Activated T-helper 1 cell treated with anti-CD3 and anti-CD28 coated beads, Interleukin-12 subunit alpha, Interleukin-12 subunit beta, Interleukin-2, Interleukin-4 antibody, amounts not matched to agents 30 ng/mL and 10 ng/mL and 1 ng/mL, durations not matched to agents 14 hours and 24 hours and 36 hours (primary cell): ENCODE measurements at regions not wholly inside any gene's neighbourhood (a gene's known extent, or its start where the extent isn't known, plus 50 kb on each side); places are given as distances from the start of the nearest gene placed in this dataset.
A peak's percentile ranks its signal among the peaks of the same experiment; 100 is the strongest.

Experiments
- DNase-seq: peaks from one replicate; pipeline ENCODE4 v3.0.0; 2021; ENCODE audit warnings: low spot score
- H3K27ac Mint-ChIP-seq: one replicate; pipeline ENCODE4 v1.8.0; 2021; ENCODE audit warnings: mild to moderate bottlenecking, mixed read lengths
- H3K27me3 Mint-ChIP-seq: one replicate; pipeline ENCODE4 v1.8.0; 2022; ENCODE audit warnings: mild to moderate bottlenecking, moderate library complexity, mixed read lengths; ENCODE audit not compliant: insufficient read depth
- H3K36me3 Mint-ChIP-seq: one replicate; pipeline ENCODE4 v1.8.0; 2021; ENCODE audit warnings: low read depth, mixed read lengths
- H3K4me1 Mint-ChIP-seq: one replicate; pipeline ENCODE4 v1.8.0; 2021; ENCODE audit warnings: low read depth, mixed read lengths
- H3K4me3 Mint-ChIP-seq: one replicate; pipeline ENCODE4 v1.8.0; 2021; ENCODE audit warnings: mild to moderate bottlenecking, moderate library complexity, mixed read lengths
- H3K9me3 Mint-ChIP-seq: one replicate; pipeline ENCODE4 v1.8.0; 2021; ENCODE audit warnings: mixed read lengths
- intact Hi-C: fragments of 100-400 bp; cut with micrococcal nuclease; formaldehyde crosslinking; loops from one replicate; pipeline ENCODE4 v1.15.1; 2024

DNA sequence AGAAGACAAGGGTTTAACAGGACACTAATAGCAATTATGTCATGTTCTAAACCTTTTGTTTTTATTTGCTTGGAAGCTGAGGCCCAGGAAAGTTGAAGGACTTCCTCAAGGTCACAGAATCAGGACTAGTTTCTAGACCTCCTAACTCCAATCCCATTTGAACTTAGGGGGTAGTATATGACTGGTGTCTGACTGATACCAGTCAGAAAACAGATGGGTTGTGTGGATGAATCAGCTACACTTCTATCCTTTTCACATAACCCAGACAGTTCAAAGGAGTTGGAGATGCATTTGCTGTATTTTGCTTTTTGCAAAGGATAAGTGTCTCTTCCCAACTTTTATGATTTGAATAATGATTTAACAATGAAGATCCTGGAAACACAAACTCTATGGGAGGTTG lies 322.5 kb downstream of the HLX start:
- no peaks in the 10 kb centered on the region for H3K9me3 Mint-ChIP-seq
- no peaks in the 10 kb centered on the region for H3K36me3 Mint-ChIP-seq
- H3K4me3 Mint-ChIP-seq = no peak overlapping the region
- H3K4me1 Mint-ChIP-seq = peaks cover 9% of the 10 kb centered on the region
- intact Hi-C loops = loop anchor here (5.0 to 10.0 kb wide), 2 partner anchors 134 to 233 kb away; no protein-coding TSS in a partner anchor
- H3K27me3 Mint-ChIP-seq = peaks cover 2% of the 10 kb centered on the region
- H3K27ac Mint-ChIP-seq = no peak overlapping the region
- DNase-seq = no peak

GRCh38 chr1:221203224-221204054 lies 324.2 kb downstream of the HLX start:
- intact Hi-C loops = loop anchor here (1.0 to 10.0 kb wide), 4 partner anchors 136 to 393 kb away; no protein-coding TSS in a partner anchor
- H3K27ac Mint-ChIP-seq = no peak overlapping the region

DNA sequence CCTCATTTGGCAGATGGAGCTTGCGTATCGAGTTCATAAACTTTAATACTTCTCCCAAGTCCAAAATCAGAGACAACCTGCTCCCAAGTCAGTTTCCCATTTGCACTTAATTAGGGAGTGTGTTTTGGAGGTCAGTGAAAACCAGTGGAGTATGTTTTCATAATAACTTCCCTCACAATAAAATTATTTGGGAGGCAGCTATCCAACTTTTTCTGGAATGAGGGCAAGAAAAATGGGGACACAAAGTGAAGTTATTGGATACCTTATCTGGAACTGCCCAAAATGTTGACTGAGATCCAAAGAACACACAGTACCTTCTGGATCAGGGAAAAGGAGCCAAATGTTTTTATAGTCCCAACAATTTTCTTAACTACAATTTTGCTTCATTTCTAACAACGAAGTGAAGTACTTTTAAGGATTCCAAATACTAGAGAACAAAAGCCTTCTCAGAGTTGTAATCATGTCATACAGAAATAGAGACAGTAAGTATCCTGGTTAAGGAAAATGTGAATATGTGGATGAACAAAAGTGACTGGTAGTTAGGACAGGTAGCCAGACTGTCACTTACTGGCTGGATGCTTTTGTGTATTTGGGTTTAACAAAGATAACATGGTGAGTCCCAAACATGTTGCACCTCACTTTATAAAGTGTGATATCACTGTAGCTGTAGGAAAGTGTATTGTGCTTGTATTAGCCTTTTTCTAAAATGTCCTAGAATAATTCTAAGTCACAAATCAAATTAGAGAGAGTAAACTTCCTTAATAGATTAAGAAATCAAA lies 325.0 kb downstream of the HLX start:
- Mint-ChIP-seq H3K9me3 (no peaks in the 10 kb centered on the region), H3K27me3 (peaks cover 1% of the 10 kb centered on the region), H3K36me3 (no peaks in the 10 kb centered on the region), H3K4me3 (no peak overlapping the region), H3K4me1 (peaks cover 9% of the 10 kb centered on the region), H3K27ac (no peak overlapping the region)
- DNase-seq = no peak
- intact Hi-C loops = loop anchor here (5.0 to 10.0 kb wide), 2 partner anchors 137 to 231 kb away; no protein-coding TSS in a partner anchor

More at GRCh38 chr1:221203224-221204054, 324.2 kb downstream of the HLX start:
- Mint-ChIP-seq H3K9me3 (no peaks in the 10 kb centered on the region), H3K4me3 (no peak overlapping the region), H3K4me1 (peaks cover 9% of the 10 kb centered on the region), H3K27me3 (peaks cover 2% of the 10 kb centered on the region), H3K36me3 (no peaks in the 10 kb centered on the region)
- peak; percentile 51 for DNase-seq

GRCh38 chr1:221206076-221206475 lies 326.8 kb downstream of the HLX start:
- no peaks in the 10 kb centered on the region for H3K36me3 Mint-ChIP-seq
- intact Hi-C loops = loop anchor here (10.0 kb wide), 1 partner anchor 229 kb away; no protein-coding TSS in a partner anchor
- no peak for DNase-seq
- H3K27ac Mint-ChIP-seq = no peak overlapping the region
- H3K27me3 Mint-ChIP-seq = no peaks in the 10 kb centered on the region
- H3K4me1 Mint-ChIP-seq = no peaks in the 10 kb centered on the region
- H3K4me3 Mint-ChIP-seq = no peak overlapping the region
- H3K9me3 Mint-ChIP-seq = no peaks in the 10 kb centered on the region

DNA sequence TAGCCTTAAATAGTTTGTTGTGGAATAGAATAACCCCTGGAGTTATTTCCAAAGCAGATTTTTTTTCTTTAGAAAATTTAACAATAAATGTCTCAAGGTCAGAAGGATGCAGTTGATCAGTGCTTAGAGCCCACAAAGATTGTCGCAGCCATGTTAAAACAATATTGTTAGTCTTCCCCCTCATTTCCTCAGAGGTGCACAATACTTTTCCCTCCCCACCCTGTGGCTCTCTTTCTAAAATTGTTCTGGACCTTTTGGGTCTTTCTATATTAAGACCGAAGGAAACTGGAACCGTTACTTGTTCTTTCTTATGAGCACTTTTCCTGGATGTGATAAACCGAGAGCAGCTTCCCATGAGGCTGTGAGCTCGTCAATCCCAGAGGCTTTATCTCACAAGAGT lies 333.7 kb downstream of the HLX start:
- Mint-ChIP-seq H3K9me3 (no peaks in the 10 kb centered on the region), H3K4me1 (no peaks in the 10 kb centered on the region), H3K4me3 (no peak overlapping the region), H3K36me3 (no peaks in the 10 kb centered on the region), H3K27me3 (no peaks in the 10 kb centered on the region), H3K27ac (no peak overlapping the region)
- intact Hi-C loops = no loop called here
- DNase-seq = no peak

- no peaks in the 10 kb centered on the region for H3K9me3 Mint-ChIP-seq
- H3K4me1 Mint-ChIP-seq = no peaks in the 10 kb centered on the region
- H3K27me3 Mint-ChIP-seq = no peaks in the 10 kb centered on the region
- no peak overlapping the region for H3K4me3 Mint-ChIP-seq
- no peak for DNase-seq
- H3K27ac Mint-ChIP-seq = no peak overlapping the region
- intact Hi-C loops = no loop called here
- no peaks in the 10 kb centered on the region for H3K36me3 Mint-ChIP-seq
Measured at GRCh38 chr1:221217029-221217428, 337.8 kb downstream of the HLX start.

DNA sequence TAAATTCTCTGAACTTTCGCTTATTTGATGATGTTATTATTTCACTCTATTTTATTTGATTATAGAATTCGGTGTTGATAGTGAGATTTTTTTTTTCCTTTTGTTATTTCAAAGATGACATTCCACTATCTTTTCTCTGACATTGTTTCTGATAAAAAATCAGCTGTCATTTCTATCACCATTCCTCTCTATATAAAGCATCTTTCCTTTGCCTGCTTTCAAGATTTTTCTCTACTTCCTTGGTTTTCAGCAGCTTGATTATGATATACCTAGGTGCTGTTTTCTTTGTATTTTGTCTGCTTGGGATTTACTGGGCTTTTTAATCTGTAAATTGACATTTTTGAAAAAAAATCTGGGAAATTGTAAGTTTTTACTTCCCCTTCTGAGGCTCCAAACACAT lies 344.0 kb downstream of the HLX start:
- H3K27ac Mint-ChIP-seq = no peak overlapping the region
- H3K27me3 Mint-ChIP-seq = no peaks in the 10 kb centered on the region
- H3K36me3 Mint-ChIP-seq = no peaks in the 10 kb centered on the region
- H3K4me3 Mint-ChIP-seq = no peak overlapping the region
- no peak for DNase-seq
- H3K9me3 Mint-ChIP-seq = peaks cover 10% of the 10 kb centered on the region
- peaks cover 7% of the 10 kb centered on the region for H3K4me1 Mint-ChIP-seq
- intact Hi-C loops = no loop called here

DNA sequence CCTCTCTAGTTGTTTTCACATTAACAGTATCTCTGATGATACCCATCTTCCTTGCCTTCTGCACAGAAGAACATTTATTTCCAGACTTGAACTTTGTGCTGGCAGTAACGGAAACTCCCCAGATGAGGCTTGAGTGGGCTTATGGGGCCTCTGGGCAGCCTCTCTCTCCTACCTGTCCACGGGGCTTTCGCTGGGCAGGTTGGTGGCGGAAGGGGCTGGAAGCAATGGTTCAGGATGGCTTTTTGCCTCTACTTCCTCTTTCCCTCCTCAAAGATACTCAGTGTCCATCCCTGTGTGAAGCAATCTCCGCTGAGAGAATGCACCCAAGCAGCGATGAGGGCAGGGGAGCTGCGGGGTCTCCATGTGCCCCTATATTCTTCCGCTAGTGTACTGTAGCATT lies 348.2 kb downstream of the HLX start:
- Mint-ChIP-seq H3K36me3 (no peaks in the 10 kb centered on the region), H3K9me3 (peaks cover 10% of the 10 kb centered on the region), H3K4me1 (peaks cover 12% of the 10 kb centered on the region), H3K4me3 (no peak overlapping the region), H3K27me3 (no peaks in the 10 kb centered on the region), H3K27ac (no peak overlapping the region)
- DNase-seq = no peak
- intact Hi-C loops = no loop called here

- no peaks in the 10 kb centered on the region for H3K36me3 Mint-ChIP-seq
- no peak overlapping the region for H3K4me3 Mint-ChIP-seq
- no peak overlapping the region for H3K27ac Mint-ChIP-seq
- intact Hi-C loops = no loop called here
- peaks cover 12% of the 10 kb centered on the region for H3K4me1 Mint-ChIP-seq
- DNase-seq = no peak
- peaks cover 10% of the 10 kb centered on the region for H3K9me3 Mint-ChIP-seq
- H3K27me3 Mint-ChIP-seq = no peaks in the 10 kb centered on the region
Measured at GRCh38 chr1:221227872-221228337, 348.7 kb downstream of the HLX start.

DNA sequence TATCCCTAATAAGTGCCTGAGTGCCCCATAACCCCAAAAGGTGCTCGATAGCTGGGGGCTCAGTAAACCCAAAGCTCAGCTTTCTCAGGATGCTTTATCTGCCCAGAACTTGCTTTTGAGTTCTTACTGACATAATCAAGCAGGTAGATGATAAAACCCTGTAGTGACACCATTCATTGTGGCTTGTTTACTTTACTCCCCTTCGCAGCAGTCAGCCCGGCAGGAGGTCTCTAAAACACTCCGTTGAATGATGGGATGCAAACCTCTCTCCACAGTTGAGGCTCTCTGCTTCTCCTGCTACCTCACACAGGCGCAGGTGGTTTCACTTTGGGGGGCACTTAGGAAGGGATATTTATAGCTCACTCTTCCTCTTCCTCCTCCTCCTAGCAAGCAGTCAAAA lies 349.4 kb downstream of the HLX start:
- Mint-ChIP-seq H3K36me3 (no peaks in the 10 kb centered on the region), H3K27ac (no peak overlapping the region), H3K4me3 (peak overlapping the region; percentile 11), H3K4me1 (peaks cover 12% of the 10 kb centered on the region), H3K9me3 (peaks cover 10% of the 10 kb centered on the region), H3K27me3 (no peaks in the 10 kb centered on the region)
- intact Hi-C loops = no loop called here
- no peak for DNase-seq

- H3K9me3 Mint-ChIP-seq = no peaks in the 10 kb centered on the region
- H3K4me3 Mint-ChIP-seq = no peak overlapping the region
- H3K27ac Mint-ChIP-seq = no peak overlapping the region
- intact Hi-C loops = no loop called here
- no peaks in the 10 kb centered on the region for H3K36me3 Mint-ChIP-seq
- H3K4me1 Mint-ChIP-seq = peaks cover 12% of the 10 kb centered on the region
- DNase-seq = no peak
- H3K27me3 Mint-ChIP-seq = no peaks in the 10 kb centered on the region
Measured at GRCh38 chr1:221230605-221231004, 351.4 kb downstream of the HLX start.

DNA sequence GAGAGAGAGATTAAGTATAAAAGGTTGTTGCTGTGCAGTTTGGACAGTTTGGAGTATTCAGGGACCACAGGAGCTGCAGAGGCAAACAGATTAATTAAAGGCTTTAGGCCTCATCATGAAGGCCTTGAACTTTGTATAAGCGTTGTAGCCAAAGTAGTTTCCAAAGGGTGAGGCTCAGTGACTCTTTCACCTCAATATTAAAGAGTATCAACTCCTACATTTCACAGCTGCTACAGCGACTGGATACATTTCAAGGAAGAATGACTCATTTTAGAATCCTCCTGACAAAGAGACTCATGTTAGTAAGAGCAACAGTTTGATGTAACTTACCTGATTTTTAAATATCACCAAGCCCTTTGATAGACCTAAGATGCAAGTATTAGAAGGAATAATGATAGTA lies 355.5 kb downstream of the HLX start:
- intact Hi-C loops = no loop called here
- no peaks in the 10 kb centered on the region for H3K4me1 Mint-ChIP-seq

DNA sequence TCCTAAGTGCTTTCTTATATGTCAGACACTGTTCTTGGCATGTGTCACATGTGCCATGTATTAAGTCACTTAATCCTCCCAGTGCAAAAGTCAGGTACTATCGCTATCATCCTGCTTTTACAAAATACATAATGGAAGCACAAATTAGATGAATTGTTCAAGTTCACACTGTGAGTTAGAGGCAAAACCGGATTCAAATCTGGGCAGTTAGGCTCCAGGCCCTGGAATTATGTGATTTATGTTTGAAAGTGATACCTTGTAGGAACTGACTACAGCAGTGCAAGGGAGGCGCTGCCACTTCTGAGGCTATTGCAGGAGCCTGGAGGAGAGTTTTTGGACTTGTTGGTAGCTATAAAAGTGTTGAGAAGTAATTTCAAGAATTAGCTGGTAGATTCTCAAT lies 358.3 kb downstream of the HLX start:
- no peaks in the 10 kb centered on the region for H3K27me3 Mint-ChIP-seq
- no peak overlapping the region for H3K27ac Mint-ChIP-seq
- H3K9me3 Mint-ChIP-seq = no peaks in the 10 kb centered on the region
- no peak for DNase-seq
- intact Hi-C loops = no loop called here
- no peak overlapping the region for H3K4me3 Mint-ChIP-seq
- no peaks in the 10 kb centered on the region for H3K4me1 Mint-ChIP-seq
- no peaks in the 10 kb centered on the region for H3K36me3 Mint-ChIP-seq

More for the DNA sequence above, 355.5 kb downstream of the HLX start:
- Mint-ChIP-seq H3K4me3 (no peak overlapping the region), H3K9me3 (no peaks in the 10 kb centered on the region), H3K36me3 (no peaks in the 10 kb centered on the region), H3K27ac (no peak overlapping the region), H3K27me3 (no peaks in the 10 kb centered on the region)
- no peak for DNase-seq
